ENCODE measurements at regions not wholly inside any gene's neighbourhood (a gene's known extent, or its start where the extent isn't known, plus 50 kb on each side); places are given as distances from the start of the nearest gene placed in this dataset.

- TF ChIP-seq, protein P1, sequence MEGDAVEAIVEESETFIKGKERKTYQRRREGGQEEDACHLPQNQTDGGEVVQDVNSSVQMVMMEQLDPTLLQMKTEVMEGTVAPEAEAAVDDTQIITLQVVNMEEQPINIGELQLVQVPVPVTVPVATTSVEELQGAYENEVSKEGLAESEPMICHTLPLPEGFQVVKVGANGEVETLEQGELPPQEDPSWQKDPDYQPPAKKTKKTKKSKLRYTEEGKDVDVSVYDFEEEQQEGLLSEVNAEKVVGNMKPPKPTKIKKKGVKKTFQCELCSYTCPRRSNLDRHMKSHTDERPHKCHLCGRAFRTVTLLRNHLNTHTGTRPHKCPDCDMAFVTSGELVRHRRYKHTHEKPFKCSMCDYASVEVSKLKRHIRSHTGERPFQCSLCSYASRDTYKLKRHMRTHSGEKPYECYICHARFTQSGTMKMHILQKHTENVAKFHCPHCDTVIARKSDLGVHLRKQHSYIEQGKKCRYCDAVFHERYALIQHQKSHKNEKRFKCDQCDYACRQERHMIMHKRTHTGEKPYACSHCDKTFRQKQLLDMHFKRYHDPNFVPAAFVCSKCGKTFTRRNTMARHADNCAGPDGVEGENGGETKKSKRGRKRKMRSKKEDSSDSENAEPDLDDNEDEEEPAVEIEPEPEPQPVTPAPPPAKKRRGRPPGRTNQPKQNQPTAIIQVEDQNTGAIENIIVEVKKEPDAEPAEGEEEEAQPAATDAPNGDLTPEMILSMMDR (conservative IDR thresholded peaks at IDR 0.05; ENCODE audit: low read length) = no peak
- no peak for TF ChIP-seq EZH2phosphoT487 (IDR thresholded peaks at IDR 0.05; ENCODE audit: borderline replicate concordance)
Measured at GRCh38 chr20:48390981-48391380, 436.8 kb downstream of the PREX1 start.
